ENCODE measurements at regions not wholly inside any gene's neighbourhood (a gene's known extent, or its start where the extent isn't known, plus 50 kb on each side); places are given as distances from the start of the nearest gene placed in this dataset.

DNA sequence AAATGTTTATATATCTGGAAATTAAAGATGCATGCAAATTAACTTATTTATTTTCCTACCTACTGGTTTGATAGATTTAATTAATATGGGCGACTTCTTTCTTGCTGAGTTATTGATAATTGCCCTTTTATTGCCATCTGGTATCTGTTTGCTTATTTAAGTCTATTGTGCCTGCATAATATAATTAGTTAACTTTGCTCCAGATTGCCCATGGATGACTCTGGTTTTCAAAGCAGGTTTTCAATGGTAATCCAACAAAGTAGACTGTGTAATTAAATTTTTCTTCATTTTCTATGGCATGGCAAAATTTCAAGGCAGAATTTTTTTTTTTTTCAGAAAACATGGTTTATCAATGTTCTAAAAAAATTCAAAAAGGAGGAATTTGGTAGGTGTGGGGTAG, 1092.0 kb downstream of the GRIK2 start:
- DNase-seq = no peak
- no peak overlapping the region for H3K4me3 Mint-ChIP-seq (ENCODE audit: unreplicated experiment)

GRCh38 chr6:102474041-102474807, 1080.7 kb downstream of the GRIK2 start:
- Mint-ChIP-seq H3K36me3 (ENCODE audit: unreplicated experiment) (no peaks in the 10 kb centered on the region), H3K4me1 (ENCODE audit: low read depth, unreplicated experiment) (no peaks in the 10 kb centered on the region), H3K27me3 (ENCODE audit: unreplicated experiment) (no peaks in the 10 kb centered on the region), H3K4me3 (ENCODE audit: unreplicated experiment) (no peak overlapping the region), H3K27ac (ENCODE audit: unreplicated experiment) (no peak overlapping the region), H3K9me3 (ENCODE audit: unreplicated experiment) (no peaks in the 10 kb centered on the region)
- TF ChIP-seq, protein P1, sequence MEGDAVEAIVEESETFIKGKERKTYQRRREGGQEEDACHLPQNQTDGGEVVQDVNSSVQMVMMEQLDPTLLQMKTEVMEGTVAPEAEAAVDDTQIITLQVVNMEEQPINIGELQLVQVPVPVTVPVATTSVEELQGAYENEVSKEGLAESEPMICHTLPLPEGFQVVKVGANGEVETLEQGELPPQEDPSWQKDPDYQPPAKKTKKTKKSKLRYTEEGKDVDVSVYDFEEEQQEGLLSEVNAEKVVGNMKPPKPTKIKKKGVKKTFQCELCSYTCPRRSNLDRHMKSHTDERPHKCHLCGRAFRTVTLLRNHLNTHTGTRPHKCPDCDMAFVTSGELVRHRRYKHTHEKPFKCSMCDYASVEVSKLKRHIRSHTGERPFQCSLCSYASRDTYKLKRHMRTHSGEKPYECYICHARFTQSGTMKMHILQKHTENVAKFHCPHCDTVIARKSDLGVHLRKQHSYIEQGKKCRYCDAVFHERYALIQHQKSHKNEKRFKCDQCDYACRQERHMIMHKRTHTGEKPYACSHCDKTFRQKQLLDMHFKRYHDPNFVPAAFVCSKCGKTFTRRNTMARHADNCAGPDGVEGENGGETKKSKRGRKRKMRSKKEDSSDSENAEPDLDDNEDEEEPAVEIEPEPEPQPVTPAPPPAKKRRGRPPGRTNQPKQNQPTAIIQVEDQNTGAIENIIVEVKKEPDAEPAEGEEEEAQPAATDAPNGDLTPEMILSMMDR (IDR thresholded peaks at IDR 0.05; ENCODE audit: partially characterized antibody, unreplicated experiment) = no peak
- no peak for DNase-seq

More for the DNA sequence above, 1092.0 kb downstream of the GRIK2 start:
- TF ChIP-seq, protein P1 (IDR thresholded peaks at IDR 0.05; ENCODE audit: partially characterized antibody, unreplicated experiment) = no peak
- Mint-ChIP-seq H3K9me3 (ENCODE audit: unreplicated experiment) (no peaks in the 10 kb centered on the region), H3K36me3 (ENCODE audit: unreplicated experiment) (no peaks in the 10 kb centered on the region), H3K27me3 (ENCODE audit: unreplicated experiment) (peaks cover 3% of the 10 kb centered on the region), H3K4me1 (ENCODE audit: low read depth, unreplicated experiment) (no peaks in the 10 kb centered on the region), H3K27ac (ENCODE audit: unreplicated experiment) (no peak overlapping the region)

- Mint-ChIP-seq H3K27me3 (ENCODE audit: unreplicated experiment) (peaks cover 5% of the 10 kb centered on the region), H3K4me3 (ENCODE audit: unreplicated experiment) (no peak overlapping the region), H3K27ac (ENCODE audit: unreplicated experiment) (no peak overlapping the region), H3K9me3 (ENCODE audit: unreplicated experiment) (peaks cover 4% of the 10 kb centered on the region), H3K4me1 (ENCODE audit: low read depth, unreplicated experiment) (no peaks in the 10 kb centered on the region), H3K36me3 (ENCODE audit: unreplicated experiment) (no peaks in the 10 kb centered on the region)
- TF ChIP-seq, protein P1 (IDR thresholded peaks at IDR 0.05; ENCODE audit: partially characterized antibody, unreplicated experiment) = no peak
- peak; percentile 13 for DNase-seq
Measured at GRCh38 chr6:102458990-102459389, 1065.5 kb downstream of the GRIK2 start.

- no peaks in the 10 kb centered on the region for H3K27me3 Mint-ChIP-seq (ENCODE audit: unreplicated experiment)
Measured at GRCh38 chr6:102438171-102438570, 1044.7 kb downstream of the GRIK2 start.

More at GRCh38 chr6:102438171-102438570, 1044.7 kb downstream of the GRIK2 start:
- TF ChIP-seq, protein P1 (IDR thresholded peaks at IDR 0.05; ENCODE audit: partially characterized antibody, unreplicated experiment) = no peak
- no peaks in the 10 kb centered on the region for H3K4me1 Mint-ChIP-seq (ENCODE audit: low read depth, unreplicated experiment)
- no peaks in the 10 kb centered on the region for H3K9me3 Mint-ChIP-seq (ENCODE audit: unreplicated experiment)
- no peak for DNase-seq
- no peak overlapping the region for H3K4me3 Mint-ChIP-seq (ENCODE audit: unreplicated experiment)
- no peaks in the 10 kb centered on the region for H3K36me3 Mint-ChIP-seq (ENCODE audit: unreplicated experiment)
- H3K27ac Mint-ChIP-seq (ENCODE audit: unreplicated experiment) = no peak overlapping the region

All from glutamatergic neuron (in vitro differentiated cells).